Endodermal cell (in vitro differentiated cells): ENCODE measurements at regions not wholly inside any gene's neighbourhood (a gene's known extent, or its start where the extent isn't known, plus 50 kb on each side); places are given as distances from the start of the nearest gene placed in this dataset.

Experiments
- DNase-seq: peaks from one replicate; pipeline ENCODE4 v3.0.0-alpha.2; 2017
- H3K27ac ChIP-seq: 2 replicates; pipeline ENCODE4 v1.5.1; 2013; ENCODE audit warnings: mild to moderate bottlenecking, low read depth, low read length, moderate library complexity
- H3K27me3 ChIP-seq: 2 replicates; pipeline ENCODE4 v1.6.1; 2013; ENCODE audit warnings: mild to moderate bottlenecking, low read length, moderate library complexity; ENCODE audit not compliant: insufficient read depth, control insufficient read depth, poor library complexity, severe bottlenecking
- H3K36me3 ChIP-seq: 2 replicates; pipeline ENCODE4 v1.7.0; 2013; ENCODE audit warnings: mild to moderate bottlenecking, low read length, moderate library complexity; ENCODE audit not compliant: control insufficient read depth, insufficient read depth
- H3K4me1 ChIP-seq: one replicate; pipeline ENCODE4 v1.7.0; 2013; ENCODE audit warnings: low read length; ENCODE audit not compliant: control insufficient read depth, insufficient read depth
- H3K4me3 ChIP-seq: 2 replicates; pipeline ENCODE4 v1.5.1; 2013; ENCODE audit warnings: mild to moderate bottlenecking, low read length, moderate library complexity
- H3K9ac ChIP-seq: 2 replicates; pipeline ENCODE4 v1.6.1; 2013; ENCODE audit warnings: mild to moderate bottlenecking, low read length, moderate library complexity; ENCODE audit not compliant: poor library complexity, severe bottlenecking; ENCODE audit errors: extremely low read depth
- H3K9me3 ChIP-seq: 2 replicates; pipeline ENCODE4 v1.6.1; 2013; ENCODE audit warnings: mild to moderate bottlenecking, low read length, moderate library complexity; ENCODE audit not compliant: control insufficient read depth
- H3K27ac Mint-ChIP-seq: 2 replicates; pipeline ENCODE4 v1.8.0; 2020; ENCODE audit warnings: mixed read lengths
- H3K27me3 Mint-ChIP-seq: 2 replicates; pipeline ENCODE4 v1.8.0; 2021; ENCODE audit warnings: mild to moderate bottlenecking, mixed read lengths; ENCODE audit not compliant: insufficient read depth
- H3K36me3 Mint-ChIP-seq: 2 replicates; pipeline ENCODE4 v1.8.0; 2020; ENCODE audit warnings: low read depth, mixed read lengths
- H3K4me1 Mint-ChIP-seq: 2 replicates; pipeline ENCODE4 v1.8.0; 2020; ENCODE audit warnings: mixed read lengths
- H3K4me3 Mint-ChIP-seq: 2 replicates; pipeline ENCODE4 v1.8.0; 2020; ENCODE audit warnings: mild to moderate bottlenecking, moderate library complexity, mixed read lengths
- H3K9me3 Mint-ChIP-seq: 2 replicates; pipeline ENCODE4 v1.8.0; 2020; ENCODE audit warnings: mild to moderate bottlenecking, mixed read lengths
- CTCF ChIP-seq: fragments of 200-600 bp; sonication (generic); conservative IDR thresholded peaks from 2 replicates; pipeline ENCODE4 v1.5.0; 2021; ENCODE audit warnings: antibody characterized with exemption, mild to moderate bottlenecking
- WGBS, 2 experiments: methylation state at CpG; one replicate each; pipeline versions ENCODE4 v1.1.5 to v1.1.7; 2013; ENCODE audit warnings: missing lambda C conversion rate in 2 of 2, mixed read lengths in 1 of 2; ENCODE audit not compliant: insufficient coverage in 1 of 2, insufficient read length in 1 of 2; 5-methylcytosine and 5-hydroxymethylcytosine counted together

- Histone ChIP-seq H3K4me1 (peaks cover 3% of the 10 kb centered on the region), H3K9me3 (peaks cover 13% of the 10 kb centered on the region), H3K9ac (no peak overlapping the region), H3K27me3 (peaks cover 55% of the 10 kb centered on the region), H3K27ac (no peak overlapping the region), H3K36me3 (no peaks in the 10 kb centered on the region), H3K4me3 (no peak overlapping the region)
- Mint-ChIP-seq H3K27ac (no peak overlapping the region), H3K36me3 (no peaks in the 10 kb centered on the region), H3K9me3 (peaks cover 3% of the 10 kb centered on the region), H3K27me3 (peaks cover 6% of the 10 kb centered on the region), H3K4me1 (peaks cover 7% of the 10 kb centered on the region), H3K4me3 (no peak overlapping the region)
- TF ChIP-seq CTCF, result no peak
- WGBS, 2 experiments, result 78 to 87% methylated on average over 3 of the region's 3 CpGs
- DNase-seq, result no peak
Measured at GRCh38 chr16:59163371-59164055, 429.4 kb upstream of the GOT2 start.

GRCh38 chr16:59161679-59162078 lies 427.6 kb upstream of the GOT2 start:
- peaks cover 3% of the 10 kb centered on the region for H3K9me3 Mint-ChIP-seq
- no peaks in the 10 kb centered on the region for H3K36me3 Mint-ChIP-seq
- H3K9me3 ChIP-seq, result peaks cover 13% of the 10 kb centered on the region
- H3K36me3 ChIP-seq, result no peaks in the 10 kb centered on the region
- WGBS, 2 experiments, result 87% methylated on average over 2 to 3 of the region's 3 CpGs
- TF ChIP-seq CTCF, result no peak
- H3K27ac Mint-ChIP-seq, result no peak overlapping the region
- no peak overlapping the region for H3K9ac ChIP-seq
- H3K4me1 ChIP-seq, result no peaks in the 10 kb centered on the region
- no peak overlapping the region for H3K4me3 Mint-ChIP-seq
- H3K4me3 ChIP-seq, result no peak overlapping the region
- no peaks in the 10 kb centered on the region for H3K4me1 Mint-ChIP-seq
- peaks cover 37% of the 10 kb centered on the region for H3K27me3 ChIP-seq
- H3K27ac ChIP-seq, result no peak overlapping the region
- no peak for DNase-seq
- H3K27me3 Mint-ChIP-seq, result no peaks in the 10 kb centered on the region

- Mint-ChIP-seq H3K36me3 (no peaks in the 10 kb centered on the region), H3K9me3 (no peaks in the 10 kb centered on the region), H3K27me3 (no peaks in the 10 kb centered on the region), H3K4me1 (peaks cover 23% of the 10 kb centered on the region), H3K4me3 (no peak overlapping the region), H3K27ac (no peak overlapping the region)
- Histone ChIP-seq H3K4me3 (no peak overlapping the region), H3K4me1 (peaks cover 8% of the 10 kb centered on the region), H3K36me3 (no peaks in the 10 kb centered on the region), H3K9me3 (no peaks in the 10 kb centered on the region), H3K9ac (no peak overlapping the region), H3K27me3 (peaks cover 2% of the 10 kb centered on the region), H3K27ac (no peak overlapping the region)
- no peak for TF ChIP-seq CTCF
- WGBS, 2 experiments, result 14% methylated on average over 1 of the region's 1 CpG; no CpG with 5 or more reads in 1 of the 2 experiments
- DNase-seq, result peak; percentile 47
Measured at GRCh38 chr16:59154295-59154694, 420.2 kb upstream of the GOT2 start.
